Trophoblast cell (in vitro differentiated cells and primary cell): ENCODE measurements at regions not wholly inside any gene's neighbourhood (a gene's known extent, or its start where the extent isn't known, plus 50 kb on each side); places are given as distances from the start of the nearest gene placed in this dataset.
"Not testable (repeated sequence)": the region's sequence is repeated elsewhere in the genome, so short reads cannot be mapped to it uniquely, and the experiment has no call there.

ENCODE experiments used
- DNase-seq, 2 donors: peaks; one replicate each; pipeline ENCODE4 v3.0.0-alpha.2; 2016
- H2AFZ ChIP-seq: 2 replicates; pipeline ENCODE4 v1.6.1; 2013; ENCODE audit warnings: low read length, moderate library complexity, mild to moderate bottlenecking; ENCODE audit not compliant: insufficient read depth, poor library complexity
- H2AK5ac ChIP-seq: 2 replicates; pipeline ENCODE4 v1.6.1; 2013; ENCODE audit warnings: mild to moderate bottlenecking, low read length
- H2BK120ac ChIP-seq: 2 replicates; pipeline ENCODE4 v1.6.1; 2013; ENCODE audit warnings: low read length, mild to moderate bottlenecking, moderate library complexity; ENCODE audit not compliant: insufficient read depth, poor library complexity
- H2BK12ac ChIP-seq: 2 replicates; pipeline ENCODE4 v1.6.1; 2013; ENCODE audit warnings: mild to moderate bottlenecking, low read length, moderate library complexity
- H2BK5ac ChIP-seq: 2 replicates; pipeline ENCODE4 v1.6.1; 2013; ENCODE audit warnings: low read length, low read depth, moderate library complexity, mild to moderate bottlenecking; ENCODE audit not compliant: poor library complexity
- H3K14ac ChIP-seq: 2 replicates; pipeline ENCODE4 v1.6.1; 2013; ENCODE audit warnings: mild to moderate bottlenecking, low read length
- H3K18ac ChIP-seq: 2 replicates; pipeline ENCODE4 v1.6.1; 2013; ENCODE audit warnings: mild to moderate bottlenecking, low read length
- H3K23ac ChIP-seq: 2 replicates; pipeline ENCODE4 v1.6.1; 2013; ENCODE audit warnings: low read length
- H3K27ac ChIP-seq: 2 replicates; pipeline ENCODE4 v1.5.1; 2013; ENCODE audit warnings: low read depth, mild to moderate bottlenecking, inconsistent platforms, low read length, moderate library complexity
- H3K27me3 ChIP-seq: 2 replicates; pipeline ENCODE4 v1.6.1; 2013; ENCODE audit warnings: inconsistent platforms, mild to moderate bottlenecking, low read length, moderate library complexity; ENCODE audit not compliant: insufficient read depth
- H3K36me3 ChIP-seq, 2 experiments: 1 replicate in 1 of 2; 2 replicates in 1 of 2; pipeline ENCODE4 v1.6.1; 2013; ENCODE audit warnings: low read length in 2 of 2, mild to moderate bottlenecking in 2 of 2, moderate library complexity in 1 of 2; ENCODE audit not compliant: insufficient read depth in 2 of 2, control insufficient read depth in 1 of 2
- H3K4ac ChIP-seq: 2 replicates; pipeline ENCODE4 v1.6.1; 2013; ENCODE audit warnings: low read depth, mild to moderate bottlenecking, low read length, moderate library complexity
- H3K4me1 ChIP-seq, 2 experiments: 1 replicate in 1 of 2; 2 replicates in 1 of 2; pipeline ENCODE4 v1.6.1; 2013; ENCODE audit warnings: low read length in 2 of 2, mild to moderate bottlenecking in 2 of 2, moderate library complexity in 1 of 2; ENCODE audit not compliant: insufficient read depth in 2 of 2, control insufficient read depth in 1 of 2
- H3K4me2 ChIP-seq: 2 replicates; pipeline ENCODE4 v1.6.1; 2013; ENCODE audit warnings: inconsistent platforms, mild to moderate bottlenecking, low read length, moderate library complexity
- H3K4me3 ChIP-seq: 2 replicates; pipeline ENCODE4 v1.5.1; 2013; ENCODE audit warnings: mild to moderate bottlenecking, low read depth, low read length, inconsistent platforms
- H3K79me1 ChIP-seq: one replicate; pipeline ENCODE4 v1.6.1; 2013; ENCODE audit warnings: low read length
- H3K79me2 ChIP-seq: 2 replicates; pipeline ENCODE4 v1.6.1; 2013; ENCODE audit warnings: low read length, mild to moderate bottlenecking; ENCODE audit not compliant: control insufficient read depth, insufficient read depth, poor library complexity
- H3K9ac ChIP-seq: 2 replicates; pipeline ENCODE4 v1.6.1; 2013; ENCODE audit warnings: mild to moderate bottlenecking, low read length
- H3K9me3 ChIP-seq: 2 replicates; pipeline ENCODE4 v1.6.1; 2013; ENCODE audit warnings: low read depth, mild to moderate bottlenecking, control low read depth, inconsistent platforms, low read length; ENCODE audit not compliant: insufficient read depth
- H4K12ac ChIP-seq: 2 replicates; pipeline ENCODE4 v1.6.1; 2013; ENCODE audit warnings: low read depth, mild to moderate bottlenecking, low read length, moderate library complexity
- H4K8ac ChIP-seq: 2 replicates; pipeline ENCODE4 v1.6.1; 2013; ENCODE audit warnings: low read depth, mild to moderate bottlenecking, low read length, moderate library complexity
- H4K91ac ChIP-seq: one replicate; pipeline ENCODE4 v1.6.1; 2013; ENCODE audit warnings: low read depth, mild to moderate bottlenecking, low read length, moderate library complexity
- WGBS: extraction: QIAGEN DNeasy Blood & Tissue Kit; methylation state at CpG from one replicate; pipeline ENCODE4 v1.1.7; 2013; ENCODE audit warnings: missing lambda C conversion rate; ENCODE audit not compliant: insufficient read length, insufficient coverage; ENCODE audit errors: extremely low coverage; 5-methylcytosine and 5-hydroxymethylcytosine counted together

GRCh38 chr6:140784573-140784972, 1348.2 kb upstream of the GJE1 start:
- Histone ChIP-seq H2BK120ac (no peak overlapping the region), H3K4me1 (peaks cover 0 to 2% of the 10 kb centered on the region in 2 experiments), H4K12ac (no peak overlapping the region), H3K9me3 (no peaks in the 10 kb centered on the region), H4K91ac (no peak overlapping the region), H3K4me2 (no peak overlapping the region), H3K23ac (no peak overlapping the region), H3K14ac (no peak overlapping the region), H4K8ac (no peak overlapping the region), H3K79me1 (no peaks in the 10 kb centered on the region), H3K36me3 (no peaks in the 10 kb centered on the region), H2AFZ (no peak overlapping the region), H3K27me3 (no peaks in the 10 kb centered on the region), H3K4ac (no peak overlapping the region), H3K9ac (no peak overlapping the region), H3K18ac (no peak overlapping the region), H3K79me2 (no peaks in the 10 kb centered on the region), H2AK5ac (no peak overlapping the region), H3K4me3 (no peak overlapping the region), H2BK12ac (no peak overlapping the region), H2BK5ac (no peak overlapping the region), H3K27ac (no peak overlapping the region)
- DNase-seq = peak in 1 of 2 donors; percentile 30
- no CpG with 5 or more reads among the region's 2 CpGs for WGBS

DNA sequence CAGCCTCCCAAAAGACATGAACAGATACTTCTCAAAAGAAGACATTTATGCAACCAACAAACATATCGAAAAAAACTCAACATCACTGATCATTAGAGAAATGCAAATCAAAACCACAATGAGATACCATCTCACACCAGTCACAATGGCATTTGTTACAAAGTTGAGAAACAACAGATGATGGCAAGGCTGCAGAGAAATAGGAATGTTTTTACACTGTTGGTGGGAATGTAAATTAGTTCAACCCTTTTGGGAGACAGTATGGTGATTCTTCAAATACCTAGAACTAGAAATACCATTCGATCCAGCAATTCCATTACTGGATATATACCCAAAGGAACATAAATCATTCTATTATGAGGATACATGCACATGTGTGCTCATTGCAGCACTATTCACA, 1349.2 kb upstream of the GJE1 start:
- H4K8ac ChIP-seq, H4K91ac ChIP-seq, H2BK5ac ChIP-seq, H2AK5ac ChIP-seq, H2BK12ac ChIP-seq, H3K9ac ChIP-seq, H3K18ac ChIP-seq, H3K23ac ChIP-seq, H3K36me3 ChIP-seq, H2BK120ac ChIP-seq, H3K27me3 ChIP-seq, H3K9me3 ChIP-seq, H3K79me2 ChIP-seq, H4K12ac ChIP-seq, H3K14ac ChIP-seq, H3K79me1 ChIP-seq, H2AFZ ChIP-seq, H3K4me2 ChIP-seq, H3K4ac ChIP-seq, H3K4me3 ChIP-seq, H3K27ac ChIP-seq, H3K4me1 ChIP-seq: not testable (repeated sequence)
- no CpG with 5 or more reads among the region's 2 CpGs for WGBS
- peak; percentile 7 to 75 for DNase-seq

GRCh38 chr6:140782941-140783340, 1349.8 kb upstream of the GJE1 start:
- no peak overlapping the region for H3K4ac ChIP-seq
- no CpG with 5 or more reads among the region's 1 CpG for WGBS
- no peak overlapping the region for H2BK12ac ChIP-seq

DNA sequence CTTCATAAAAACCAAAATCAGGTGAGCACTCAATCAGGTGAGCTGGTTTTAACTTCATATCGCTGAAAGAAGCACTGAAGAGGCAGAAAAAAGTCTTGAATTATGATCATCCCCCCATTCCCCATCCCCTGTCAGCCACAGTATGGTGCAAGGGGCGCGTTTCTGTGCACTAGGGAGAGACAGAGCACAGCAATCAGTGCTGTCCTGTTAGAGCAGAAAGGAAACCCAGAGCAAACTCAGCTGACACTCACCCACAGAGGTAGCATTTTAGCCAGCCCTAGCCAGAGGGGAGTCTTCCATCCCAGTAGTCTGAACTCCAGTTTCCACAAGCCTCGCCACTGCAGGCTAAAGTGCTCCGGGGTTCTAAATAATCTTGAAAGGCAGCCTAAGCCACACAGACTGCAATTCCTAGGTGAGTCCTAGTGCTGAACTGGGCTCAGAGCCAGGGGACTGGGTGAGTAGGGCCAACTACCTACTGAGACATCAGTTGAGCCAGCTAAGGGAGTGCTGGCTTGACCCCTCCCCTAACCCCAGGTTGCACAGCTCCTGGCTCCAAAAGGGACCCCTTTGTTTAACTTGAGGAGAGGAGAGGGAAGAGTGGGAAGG, 1352.6 kb upstream of the GJE1 start:
- H3K18ac ChIP-seq = no peak overlapping the region
- H3K4me1 ChIP-seq = peaks cover 0 to 2% of the 10 kb centered on the region in 2 experiments
- H3K79me1 ChIP-seq = no peaks in the 10 kb centered on the region
- H2AFZ ChIP-seq = no peak overlapping the region
- H2AK5ac ChIP-seq = no peak overlapping the region
- H3K9ac ChIP-seq = no peak overlapping the region
- H4K12ac ChIP-seq = no peak overlapping the region
- H3K4ac ChIP-seq = no peak overlapping the region
- no peak overlapping the region for H3K23ac ChIP-seq
- no peak overlapping the region for H2BK120ac ChIP-seq
- H3K4me2 ChIP-seq = no peak overlapping the region
- no peak overlapping the region for H4K91ac ChIP-seq
- WGBS = no CpG with 5 or more reads among the region's 5 CpGs
- DNase-seq = no peak
- H3K36me3 ChIP-seq = no peaks in the 10 kb centered on the region
- H4K8ac ChIP-seq = no peak overlapping the region
- no peaks in the 10 kb centered on the region for H3K79me2 ChIP-seq
- no peak overlapping the region for H3K14ac ChIP-seq
- H3K4me3 ChIP-seq = no peak overlapping the region
- no peaks in the 10 kb centered on the region for H3K27me3 ChIP-seq
- no peak overlapping the region for H2BK5ac ChIP-seq
- H2BK12ac ChIP-seq = no peak overlapping the region
- H3K9me3 ChIP-seq = no peaks in the 10 kb centered on the region
- no peak overlapping the region for H3K27ac ChIP-seq

More at GRCh38 chr6:140782941-140783340, 1349.8 kb upstream of the GJE1 start:
- peak in 1 of 2 donors; percentile 55 for DNase-seq
- no peak overlapping the region for H4K8ac ChIP-seq
- H2AFZ ChIP-seq = no peak overlapping the region
- no peaks in the 10 kb centered on the region for H3K79me1 ChIP-seq
- H2AK5ac ChIP-seq = no peak overlapping the region
- H4K12ac ChIP-seq = no peak overlapping the region
- H3K27me3 ChIP-seq = no peaks in the 10 kb centered on the region
- no peak overlapping the region for H3K27ac ChIP-seq
- H3K4me2 ChIP-seq = no peak overlapping the region
- no peak overlapping the region for H2BK5ac ChIP-seq
- H3K36me3 ChIP-seq = no peaks in the 10 kb centered on the region
- H4K91ac ChIP-seq = no peak overlapping the region
- no peak overlapping the region for H3K18ac ChIP-seq
- H3K9me3 ChIP-seq = no peaks in the 10 kb centered on the region
- H3K14ac ChIP-seq = no peak overlapping the region
- H3K4me1 ChIP-seq = peaks cover 0 to 2% of the 10 kb centered on the region in 2 experiments
- no peak overlapping the region for H2BK120ac ChIP-seq
- H3K79me2 ChIP-seq = no peaks in the 10 kb centered on the region
- H3K9ac ChIP-seq = no peak overlapping the region
- H3K23ac ChIP-seq = no peak overlapping the region
- H3K4me3 ChIP-seq = no peak overlapping the region
